Activated naive CD4-positive, alpha-beta T cell treated with anti-CD3 and anti-CD28 coated beads, Interleukin-2, amount 50 U/mL, for 24 hours (primary cell): ENCODE measurements at regions not wholly inside any gene's neighbourhood (a gene's known extent, or its start where the extent isn't known, plus 50 kb on each side); places are given as distances from the start of the nearest gene placed in this dataset.

ENCODE experiments used
- H3K27ac Mint-ChIP-seq: one replicate; pipeline ENCODE4 v1.8.0; 2021; ENCODE audit warnings: mild to moderate bottlenecking, mixed read lengths
- H3K27me3 Mint-ChIP-seq: one replicate; pipeline ENCODE4 v1.8.0; 2021; ENCODE audit warnings: mixed read lengths
- H3K36me3 Mint-ChIP-seq: one replicate; pipeline ENCODE4 v1.8.0; 2021; ENCODE audit warnings: mixed read lengths
- H3K4me1 Mint-ChIP-seq: one replicate; pipeline ENCODE4 v1.8.0; 2021; ENCODE audit warnings: mixed read lengths
- H3K4me3 Mint-ChIP-seq: one replicate; pipeline ENCODE4 v1.8.0; 2021; ENCODE audit warnings: mild to moderate bottlenecking, mixed read lengths
- H3K9me3 Mint-ChIP-seq: one replicate; pipeline ENCODE4 v1.8.0; 2021; ENCODE audit warnings: mixed read lengths

DNA sequence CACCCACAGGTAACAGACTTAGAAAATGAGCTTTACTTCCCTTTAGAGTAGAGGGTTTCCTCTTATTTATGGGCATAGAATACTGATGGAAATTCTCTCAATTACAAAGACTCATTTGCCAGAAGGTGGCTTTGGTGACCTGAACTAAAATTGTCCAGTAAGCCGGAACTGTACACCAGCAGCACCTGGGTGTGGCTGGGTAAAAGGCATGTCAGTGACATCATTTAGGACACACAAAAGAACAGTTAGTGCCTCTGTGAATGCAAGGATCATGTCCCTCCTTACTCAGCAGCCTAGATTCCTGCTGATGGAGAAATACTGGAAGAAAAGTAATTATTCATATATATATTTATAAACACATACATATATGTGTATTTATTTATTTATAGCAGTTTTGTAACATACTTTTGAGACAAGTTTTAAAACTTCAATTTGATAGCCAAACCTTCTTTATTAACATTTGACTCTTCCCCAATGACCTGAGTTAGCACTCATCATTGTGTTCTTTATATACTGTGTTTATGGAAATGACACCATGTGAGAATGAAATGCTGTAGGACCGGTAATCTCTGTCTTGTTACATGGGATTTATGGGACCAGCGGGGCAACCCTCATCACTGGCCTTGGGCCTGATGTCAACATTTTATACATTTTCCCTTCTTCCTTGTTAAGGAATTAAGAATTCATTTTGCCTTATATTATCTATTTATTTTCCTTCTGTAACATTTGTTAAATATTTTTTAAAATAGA lies 274.4 kb downstream of the BRINP2 start:
- Mint-ChIP-seq H3K27ac (no peak overlapping the region), H3K4me3 (no peak overlapping the region), H3K36me3 (no peaks in the 10 kb centered on the region), H3K27me3 (no peaks in the 10 kb centered on the region), H3K9me3 (peaks cover 8% of the 10 kb centered on the region), H3K4me1 (no peaks in the 10 kb centered on the region)

DNA sequence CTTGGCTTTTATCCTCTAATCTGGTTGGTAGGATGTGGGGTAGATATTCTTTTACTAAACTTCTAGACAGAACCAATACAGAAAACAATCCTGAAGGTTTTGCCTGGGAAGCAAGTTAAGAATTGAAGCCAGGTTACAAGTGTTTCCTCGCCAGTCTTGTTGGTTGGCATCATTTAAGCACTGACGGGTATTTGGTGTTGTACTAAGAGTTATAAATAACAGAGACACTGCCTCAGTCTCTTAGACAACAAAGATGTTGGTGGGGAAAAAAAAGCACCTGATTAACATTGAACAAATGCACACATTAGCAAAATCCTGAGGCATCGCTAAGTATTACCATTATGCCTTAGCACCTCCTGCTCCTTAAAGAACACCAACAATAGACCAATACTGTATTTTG lies 272.2 kb downstream of the BRINP2 start:
- Mint-ChIP-seq H3K27ac (no peak overlapping the region), H3K9me3 (peaks cover 11% of the 10 kb centered on the region), H3K27me3 (no peaks in the 10 kb centered on the region), H3K4me3 (no peak overlapping the region), H3K36me3 (no peaks in the 10 kb centered on the region), H3K4me1 (no peaks in the 10 kb centered on the region)

DNA sequence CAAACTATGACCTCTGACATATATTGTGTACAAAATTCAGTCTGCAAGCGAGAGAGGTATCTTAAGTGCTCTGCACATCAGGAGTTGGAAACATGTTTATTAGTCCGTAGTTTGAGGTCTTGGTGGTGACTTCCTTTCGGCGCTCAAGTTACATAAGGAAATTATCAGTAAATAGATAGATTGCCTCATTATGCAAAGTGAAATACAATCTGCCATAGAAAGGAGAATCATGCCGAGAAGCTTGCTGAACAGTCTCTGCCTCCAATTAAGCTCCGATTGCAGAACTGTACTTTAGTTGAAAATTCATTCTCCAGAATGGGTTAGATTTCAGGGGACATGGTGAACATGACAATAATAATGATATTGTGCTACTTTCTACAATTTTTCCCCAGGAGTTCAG lies 271.8 kb downstream of the BRINP2 start:
- H3K9me3 Mint-ChIP-seq = peaks cover 11% of the 10 kb centered on the region
- no peak overlapping the region for H3K27ac Mint-ChIP-seq
- no peak overlapping the region for H3K4me3 Mint-ChIP-seq
- H3K27me3 Mint-ChIP-seq = no peaks in the 10 kb centered on the region
- no peaks in the 10 kb centered on the region for H3K4me1 Mint-ChIP-seq
- H3K36me3 Mint-ChIP-seq = no peaks in the 10 kb centered on the region

DNA sequence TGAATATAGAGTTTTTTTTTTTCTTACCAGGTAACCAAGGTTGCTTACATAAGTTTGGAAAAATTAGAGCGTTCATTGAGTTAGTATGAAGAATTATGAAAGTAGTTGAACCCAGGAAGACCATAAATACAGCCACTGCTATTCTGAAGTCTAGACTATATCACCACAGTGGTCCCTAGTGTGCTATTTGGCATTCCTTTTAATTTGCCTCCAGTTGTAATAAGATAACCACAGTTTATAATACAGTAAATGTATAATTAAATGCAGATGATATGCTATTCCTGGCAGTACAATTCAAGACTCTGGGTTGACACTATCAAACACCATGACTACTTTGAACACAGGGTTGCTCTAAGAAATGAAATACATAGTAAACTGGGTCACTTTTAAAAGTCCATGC lies 270.5 kb downstream of the BRINP2 start:
- Mint-ChIP-seq H3K4me3 (no peak overlapping the region), H3K36me3 (no peaks in the 10 kb centered on the region), H3K9me3 (peaks cover 12% of the 10 kb centered on the region), H3K27ac (no peak overlapping the region), H3K4me1 (no peaks in the 10 kb centered on the region), H3K27me3 (no peaks in the 10 kb centered on the region)

DNA sequence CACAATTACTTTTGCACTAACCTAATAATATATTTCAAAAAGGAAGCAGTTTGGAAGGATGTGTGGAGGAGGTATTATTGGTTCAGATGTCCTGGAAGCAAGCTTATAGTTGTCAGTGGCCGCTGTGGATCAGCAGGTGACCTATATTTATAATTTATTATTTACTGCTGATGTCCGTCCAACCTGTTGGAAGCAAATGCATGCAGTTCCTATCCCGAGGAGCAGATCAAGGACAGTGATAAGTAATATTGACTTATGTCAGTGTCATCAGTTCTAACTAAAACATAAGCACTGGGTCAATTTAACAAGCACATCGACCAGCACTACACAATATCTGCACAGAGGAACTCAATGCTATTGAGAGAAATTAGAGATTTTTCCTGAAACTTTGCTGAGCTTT lies 270.1 kb downstream of the BRINP2 start:
- Mint-ChIP-seq H3K27ac (no peak overlapping the region), H3K4me1 (no peaks in the 10 kb centered on the region), H3K4me3 (no peak overlapping the region), H3K36me3 (no peaks in the 10 kb centered on the region), H3K27me3 (no peaks in the 10 kb centered on the region), H3K9me3 (peaks cover 16% of the 10 kb centered on the region)

DNA sequence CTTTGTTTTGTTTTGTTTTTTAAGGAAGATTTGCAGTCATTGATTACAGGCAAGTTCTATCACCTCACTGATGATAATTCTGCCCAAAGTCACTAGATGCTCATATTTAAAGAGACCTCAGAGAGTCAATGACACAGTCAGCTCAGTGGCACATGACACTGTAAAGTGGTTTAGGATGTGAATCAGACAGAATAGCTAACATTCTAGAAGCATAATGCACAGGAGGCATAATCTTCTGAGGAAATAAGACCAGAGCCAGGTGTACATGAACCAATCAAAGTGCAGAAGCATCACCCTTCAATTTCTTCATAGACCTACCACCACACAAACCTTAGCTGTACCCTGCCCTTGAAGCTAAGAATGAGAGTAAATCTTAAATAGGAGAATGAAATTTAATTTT lies 268.5 kb downstream of the BRINP2 start:
- H3K36me3 Mint-ChIP-seq = no peaks in the 10 kb centered on the region
- H3K4me3 Mint-ChIP-seq = no peak overlapping the region
- peaks cover 11% of the 10 kb centered on the region for H3K9me3 Mint-ChIP-seq
- no peaks in the 10 kb centered on the region for H3K27me3 Mint-ChIP-seq
- H3K4me1 Mint-ChIP-seq = no peaks in the 10 kb centered on the region
- H3K27ac Mint-ChIP-seq = no peak overlapping the region

DNA sequence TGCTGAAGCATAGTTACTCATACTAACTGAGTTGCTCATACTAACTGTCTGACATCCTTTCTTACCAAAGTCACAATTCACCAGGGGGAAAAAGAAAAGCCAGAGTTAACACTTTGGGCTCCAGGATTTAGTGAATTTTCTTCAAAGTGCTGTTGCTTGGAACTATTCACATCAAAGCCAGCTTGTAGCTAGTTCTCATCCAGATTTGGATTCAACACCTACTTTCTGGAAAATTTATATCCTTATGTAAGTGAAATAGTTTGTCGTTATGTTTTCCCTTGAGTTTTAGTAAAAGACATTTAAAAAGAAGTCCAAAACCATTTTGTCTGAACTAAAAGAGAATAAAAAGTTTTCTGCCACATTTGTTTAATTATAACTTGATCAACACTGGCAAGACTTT lies 264.6 kb downstream of the BRINP2 start:
- H3K27ac Mint-ChIP-seq = no peak overlapping the region
- H3K9me3 Mint-ChIP-seq = peaks cover 10% of the 10 kb centered on the region

DNA sequence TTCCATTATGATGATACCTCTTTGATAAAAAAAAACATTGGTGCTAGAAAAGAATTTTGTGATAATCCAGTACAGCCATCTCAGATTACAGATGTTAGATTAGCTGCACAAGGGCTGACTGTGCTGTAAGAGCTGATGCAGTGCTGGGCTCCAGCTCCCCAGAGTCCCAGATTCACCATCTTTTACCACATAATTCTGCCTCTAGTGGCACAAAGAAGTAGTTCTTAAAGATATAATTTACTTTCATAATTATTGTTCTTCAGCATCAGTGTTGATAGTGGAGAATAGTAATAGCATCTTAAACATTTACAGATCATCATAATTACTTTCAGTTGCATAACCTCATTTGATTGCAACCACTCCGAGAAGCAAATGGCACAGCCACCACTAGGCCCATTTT lies 262.1 kb downstream of the BRINP2 start:
- Mint-ChIP-seq H3K4me3 (no peak overlapping the region), H3K9me3 (peaks cover 6% of the 10 kb centered on the region), H3K4me1 (no peaks in the 10 kb centered on the region), H3K27me3 (no peaks in the 10 kb centered on the region), H3K36me3 (no peaks in the 10 kb centered on the region), H3K27ac (no peak overlapping the region)

More for the DNA sequence above, 264.6 kb downstream of the BRINP2 start:
- H3K4me1 Mint-ChIP-seq = no peaks in the 10 kb centered on the region
- no peaks in the 10 kb centered on the region for H3K27me3 Mint-ChIP-seq
- H3K4me3 Mint-ChIP-seq = no peak overlapping the region
- no peaks in the 10 kb centered on the region for H3K36me3 Mint-ChIP-seq

DNA sequence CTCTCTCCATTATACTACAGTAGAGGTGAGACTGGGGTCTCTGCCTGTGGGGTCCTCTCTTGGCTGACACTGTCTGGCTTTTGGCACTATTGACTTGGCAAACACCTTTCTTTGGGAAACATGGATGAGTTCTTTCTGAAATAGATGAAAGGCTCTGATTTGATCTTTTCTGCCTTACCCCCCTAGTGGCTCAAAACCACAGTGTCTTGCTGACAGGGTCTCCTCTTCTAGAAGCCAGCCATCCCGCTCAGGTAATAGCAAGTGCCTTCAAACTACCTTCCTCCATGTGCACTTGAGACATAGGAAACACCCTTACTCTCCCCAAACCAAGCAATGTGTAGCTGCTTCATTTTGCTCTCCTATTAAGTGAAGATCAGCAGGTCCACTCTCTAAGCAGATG lies 260.4 kb downstream of the BRINP2 start:
- Mint-ChIP-seq H3K4me3 (no peak overlapping the region), H3K27ac (no peak overlapping the region), H3K4me1 (no peaks in the 10 kb centered on the region), H3K27me3 (no peaks in the 10 kb centered on the region), H3K9me3 (peaks cover 6% of the 10 kb centered on the region), H3K36me3 (no peaks in the 10 kb centered on the region)

DNA sequence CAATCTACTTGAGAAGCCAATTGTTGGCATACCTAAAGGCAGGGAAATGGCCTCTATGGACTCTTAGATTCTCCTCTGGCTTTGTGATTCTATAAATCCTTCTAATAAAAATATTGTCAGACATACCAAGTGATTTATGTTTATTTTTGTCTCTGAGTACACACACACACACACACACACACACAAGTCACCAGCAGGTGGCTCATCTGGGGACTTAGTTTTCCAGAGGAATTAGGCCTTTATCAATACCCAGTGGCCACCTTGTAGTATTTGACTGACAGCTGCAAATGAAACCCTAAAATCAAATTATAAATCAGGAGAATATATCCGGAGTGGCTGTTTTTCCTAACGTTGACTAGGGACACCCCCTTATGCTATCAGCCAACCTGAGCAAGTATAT lies 258.5 kb downstream of the BRINP2 start:
- Mint-ChIP-seq H3K36me3 (no peaks in the 10 kb centered on the region), H3K27me3 (no peaks in the 10 kb centered on the region), H3K4me3 (no peak overlapping the region), H3K9me3 (peaks cover 6% of the 10 kb centered on the region), H3K27ac (no peak overlapping the region), H3K4me1 (no peaks in the 10 kb centered on the region)

DNA sequence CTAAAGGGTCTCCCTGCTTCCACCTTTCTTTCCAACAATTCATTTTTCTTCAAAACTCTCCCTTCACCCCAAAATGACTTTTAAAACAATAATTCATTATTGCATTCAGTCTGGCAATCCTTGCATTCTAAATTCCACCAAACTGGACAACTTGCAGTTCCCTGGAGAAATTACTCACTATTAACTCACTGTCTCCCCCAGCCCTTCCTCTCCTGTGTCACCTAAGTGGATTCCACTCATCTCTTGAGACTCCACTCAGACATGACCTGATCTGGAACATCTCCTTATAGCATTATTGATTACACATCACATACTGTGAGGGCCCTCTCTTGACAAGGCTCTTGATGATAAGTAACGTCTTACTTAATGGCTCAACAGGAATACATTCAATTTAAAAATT lies 257.1 kb downstream of the BRINP2 start:
- no peaks in the 10 kb centered on the region for H3K36me3 Mint-ChIP-seq
- no peaks in the 10 kb centered on the region for H3K4me1 Mint-ChIP-seq
- no peak overlapping the region for H3K27ac Mint-ChIP-seq
- no peak overlapping the region for H3K4me3 Mint-ChIP-seq
- peaks cover 6% of the 10 kb centered on the region for H3K9me3 Mint-ChIP-seq
- no peaks in the 10 kb centered on the region for H3K27me3 Mint-ChIP-seq

DNA sequence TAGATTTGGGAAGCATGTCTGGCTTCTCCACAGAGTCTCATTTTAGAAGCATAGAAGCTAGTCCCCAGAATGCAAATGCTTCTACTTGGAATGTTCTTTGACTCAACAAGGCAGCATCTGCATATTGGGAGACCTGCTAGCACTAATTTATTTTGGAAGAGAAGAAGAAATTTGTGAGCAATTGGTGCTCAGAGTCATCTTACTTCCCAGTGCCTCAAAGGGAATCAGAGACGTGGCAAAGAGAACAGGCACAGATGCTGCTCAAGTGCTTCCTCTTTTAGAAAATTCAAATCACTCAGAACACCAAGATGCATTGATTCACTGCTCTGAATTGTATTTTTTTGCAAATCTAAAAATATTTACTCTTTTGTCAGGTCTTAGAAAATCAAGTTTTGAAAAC lies 255.7 kb downstream of the BRINP2 start:
- Mint-ChIP-seq H3K27ac (no peak overlapping the region), H3K27me3 (no peaks in the 10 kb centered on the region), H3K36me3 (no peaks in the 10 kb centered on the region), H3K4me3 (no peak overlapping the region), H3K9me3 (peaks cover 11% of the 10 kb centered on the region), H3K4me1 (no peaks in the 10 kb centered on the region)

DNA sequence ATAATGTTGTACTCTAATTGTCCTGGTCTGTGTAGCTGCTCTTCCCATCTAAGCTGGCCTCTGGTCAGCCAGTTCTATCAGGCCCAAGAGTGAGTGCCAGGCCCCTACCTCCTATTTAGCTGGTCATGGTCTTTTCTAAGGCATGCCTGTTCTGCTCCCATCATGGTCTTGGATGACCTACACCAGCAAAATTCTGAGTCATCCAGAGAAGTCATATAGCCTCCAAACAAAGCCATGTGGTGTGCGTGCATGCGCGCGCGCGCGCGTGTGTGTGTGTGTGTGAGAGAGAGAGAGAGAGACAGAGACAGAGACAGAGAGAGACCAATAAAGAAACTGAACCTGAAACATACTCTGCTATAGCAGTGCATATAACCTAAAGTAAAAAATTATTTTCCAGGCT lies 254.4 kb downstream of the BRINP2 start:
- Mint-ChIP-seq H3K36me3 (no peaks in the 10 kb centered on the region), H3K27ac (no peak overlapping the region), H3K4me3 (no peak overlapping the region), H3K4me1 (no peaks in the 10 kb centered on the region), H3K9me3 (peaks cover 11% of the 10 kb centered on the region), H3K27me3 (no peaks in the 10 kb centered on the region)

DNA sequence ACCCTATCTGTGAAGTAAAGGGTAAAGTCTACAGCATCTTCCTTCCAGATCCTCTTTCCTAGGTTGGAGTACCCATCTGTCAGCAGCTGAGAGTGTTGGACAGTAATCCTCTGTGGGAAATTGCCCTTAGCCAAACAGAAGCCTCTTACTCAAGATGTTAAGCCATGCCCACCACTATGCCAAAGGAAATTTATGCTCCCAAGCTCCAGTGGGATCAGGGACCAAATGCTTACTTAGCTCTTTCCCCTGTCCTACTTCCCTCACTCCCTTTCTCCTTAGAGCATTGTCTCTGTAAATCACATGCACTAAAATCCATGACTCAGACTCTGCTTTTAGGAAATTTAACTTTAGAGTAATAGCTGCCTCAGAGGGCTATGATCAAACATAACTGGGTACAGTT lies 254.0 kb downstream of the BRINP2 start:
- Mint-ChIP-seq H3K4me1 (no peaks in the 10 kb centered on the region), H3K9me3 (peaks cover 11% of the 10 kb centered on the region), H3K4me3 (no peak overlapping the region), H3K27me3 (no peaks in the 10 kb centered on the region), H3K36me3 (no peaks in the 10 kb centered on the region), H3K27ac (no peak overlapping the region)

DNA sequence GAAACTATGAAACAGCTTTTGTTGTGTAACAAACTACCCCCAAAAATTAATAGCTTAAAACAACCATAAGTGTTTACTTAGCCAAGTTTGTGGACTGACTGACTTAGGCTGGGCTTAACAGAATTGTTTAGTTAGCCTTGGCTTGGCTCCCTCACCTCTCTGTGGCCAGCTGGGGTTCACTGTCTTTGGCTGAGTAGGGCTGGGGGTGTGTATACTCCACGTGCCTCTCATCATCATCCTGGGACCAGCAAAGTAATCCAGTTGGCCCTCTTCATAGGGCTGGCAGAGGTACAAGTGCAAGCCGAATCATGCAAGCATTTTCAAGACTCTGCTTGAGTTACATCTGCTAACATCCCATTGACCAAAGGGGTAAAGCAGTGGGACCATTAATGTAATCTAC lies 252.3 kb downstream of the BRINP2 start:
- no peaks in the 10 kb centered on the region for H3K4me1 Mint-ChIP-seq
- H3K9me3 Mint-ChIP-seq = peaks cover 11% of the 10 kb centered on the region
- H3K27ac Mint-ChIP-seq = no peak overlapping the region
- H3K4me3 Mint-ChIP-seq = no peak overlapping the region
- H3K36me3 Mint-ChIP-seq = no peaks in the 10 kb centered on the region
- H3K27me3 Mint-ChIP-seq = no peaks in the 10 kb centered on the region

DNA sequence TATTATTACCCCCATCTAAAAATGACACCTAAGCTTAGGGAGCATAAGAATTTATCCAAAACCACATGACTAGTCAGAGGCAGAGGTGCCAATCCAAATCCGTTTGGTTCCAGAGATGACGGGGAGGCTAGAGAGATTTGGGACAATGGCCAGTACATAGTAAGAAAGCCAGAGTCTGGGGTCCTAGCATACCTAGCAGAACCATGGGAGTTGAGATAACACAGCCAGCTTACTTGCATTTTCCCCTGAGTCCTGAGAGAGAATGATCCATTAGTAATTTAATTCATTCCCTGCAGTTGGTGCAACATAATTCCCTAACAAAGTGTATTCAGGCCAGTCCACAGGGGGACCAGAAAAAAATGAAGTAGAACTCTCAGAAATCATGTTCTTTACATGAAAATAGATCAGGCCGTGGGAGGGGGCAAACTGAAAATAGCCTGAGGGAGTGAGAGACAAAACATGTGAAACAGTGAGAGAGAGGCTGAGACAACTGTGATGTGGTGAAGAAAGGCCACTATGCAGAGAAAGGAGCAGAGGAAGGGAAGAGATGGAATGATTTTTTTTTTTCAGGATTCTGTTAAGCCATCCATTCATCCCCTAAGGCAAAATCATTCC lies 243.3 kb downstream of the BRINP2 start:
- no peaks in the 10 kb centered on the region for H3K9me3 Mint-ChIP-seq
- H3K4me3 Mint-ChIP-seq = no peak overlapping the region
- H3K27ac Mint-ChIP-seq = no peak overlapping the region
- no peaks in the 10 kb centered on the region for H3K4me1 Mint-ChIP-seq
- H3K27me3 Mint-ChIP-seq = peaks cover 1% of the 10 kb centered on the region
- no peaks in the 10 kb centered on the region for H3K36me3 Mint-ChIP-seq

DNA sequence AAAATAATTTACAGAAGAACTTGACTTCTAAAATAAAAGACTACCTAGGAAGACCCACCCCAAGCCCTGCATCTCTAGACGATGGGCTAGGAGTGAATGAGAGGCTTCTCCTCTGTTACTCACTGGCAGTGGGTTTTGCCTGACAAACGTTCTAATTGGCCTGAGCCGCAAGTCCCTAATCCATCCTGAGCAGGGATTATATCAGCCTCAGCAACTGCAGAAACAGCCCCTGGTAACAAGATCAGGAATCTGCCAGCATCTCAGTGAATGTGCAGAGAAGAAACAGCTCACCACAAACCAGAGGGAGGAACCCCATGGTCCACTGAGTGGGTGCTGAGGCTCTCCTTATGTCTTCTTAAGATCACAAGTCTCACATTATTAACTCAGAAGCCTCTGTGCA lies 240.6 kb downstream of the BRINP2 start:
- H3K36me3 Mint-ChIP-seq = no peaks in the 10 kb centered on the region
- H3K9me3 Mint-ChIP-seq = peaks cover 11% of the 10 kb centered on the region
- peaks cover 1% of the 10 kb centered on the region for H3K27me3 Mint-ChIP-seq
- no peak overlapping the region for H3K27ac Mint-ChIP-seq
- no peak overlapping the region for H3K4me3 Mint-ChIP-seq
- no peaks in the 10 kb centered on the region for H3K4me1 Mint-ChIP-seq
